GM23338 (cell line): ENCODE measurements at regions not wholly inside any gene's neighbourhood (a gene's known extent, or its start where the extent isn't known, plus 50 kb on each side); places are given as distances from the start of the nearest gene placed in this dataset.
A peak's percentile ranks its signal among the peaks of the same experiment; 100 is the strongest.

ENCODE experiments used
- ATAC-seq: fragments of 200-7000 bp; cut with Tn5 transposase; 3 replicates; pipeline ENCODE4 v1.9.1; 2020
- DNase-seq: peaks from one replicate; pipeline ENCODE4 v3.0.0-alpha.2; 2015; ENCODE audit warnings: low spot score
- H2AFZ ChIP-seq: fragments of 200-600 bp; sonication (generic); 2 replicates; pipeline ENCODE4 v1.8.0; 2016; ENCODE audit warnings: antibody characterized with exemption, mild to moderate bottlenecking, moderate library complexity
- H3F3A ChIP-seq: fragments of 200-600 bp; sonication (generic); replicated peaks from 2 replicates; pipeline ENCODE4 v1.8.0; 2017; ENCODE audit warnings: antibody characterized with exemption, mixed run types, low read depth
- H3K27ac ChIP-seq: fragments of 200-600 bp; sonication (generic); 2 replicates; pipeline ENCODE4 v1.6.1; 2016; ENCODE audit warnings: low read depth
- H3K27me3 ChIP-seq: fragments of 200-600 bp; sonication (generic); 2 replicates; pipeline ENCODE4 v1.8.0; 2016; ENCODE audit warnings: mild to moderate bottlenecking, mixed run types, moderate library complexity; ENCODE audit not compliant: insufficient read depth
- H3K36me3 ChIP-seq: fragments of 200-600 bp; sonication (generic); 2 replicates; pipeline ENCODE4 v1.8.0; 2016; ENCODE audit warnings: mild to moderate bottlenecking; ENCODE audit not compliant: insufficient read depth
- H3K4me1 ChIP-seq: fragments of 200-600 bp; sonication (generic); 2 replicates; pipeline ENCODE4 v1.8.0; 2016; ENCODE audit warnings: mild to moderate bottlenecking, moderate library complexity; ENCODE audit not compliant: insufficient read depth
- H3K4me2 ChIP-seq: fragments of 200-600 bp; sonication (generic); 2 replicates; pipeline ENCODE4 v1.7.1; 2017; ENCODE audit warnings: mixed run types
- H3K4me3 ChIP-seq: fragments of 200-600 bp; sonication (generic); 2 replicates; pipeline ENCODE4 v1.6.1; 2016; ENCODE audit warnings: mixed run types
- H3K79me2 ChIP-seq: fragments of 200-600 bp; sonication (generic); replicated peaks from 2 replicates; pipeline ENCODE4 v1.8.0; 2017; ENCODE audit warnings: mild to moderate bottlenecking; ENCODE audit not compliant: insufficient read depth
- H3K9me2 ChIP-seq: fragments of 200-600 bp; sonication (generic); 2 replicates; pipeline ENCODE4 v1.8.0; 2017; ENCODE audit not compliant: insufficient read depth
- H4K20me1 ChIP-seq: fragments of 200-600 bp; sonication (generic); replicated peaks from 2 replicates; pipeline ENCODE4 v1.8.0; 2017; ENCODE audit warnings: mild to moderate bottlenecking; ENCODE audit not compliant: insufficient read depth
- H3K27ac Mint-ChIP-seq: 2 replicates; pipeline ENCODE4 v1.8.0; 2020; ENCODE audit warnings: inconsistent platforms, mild to moderate bottlenecking, moderate library complexity, mixed read lengths
- H3K27me3 Mint-ChIP-seq: 3 replicates; pipeline ENCODE4 v1.8.0; 2022; ENCODE audit warnings: low read depth, mild to moderate bottlenecking, moderate library complexity, mixed read lengths, inconsistent platforms; ENCODE audit not compliant: insufficient read depth, poor library complexity
- H3K36me3 Mint-ChIP-seq: 3 replicates; pipeline ENCODE4 v1.8.0; 2021; ENCODE audit warnings: low read depth, mild to moderate bottlenecking, inconsistent platforms, moderate library complexity, mixed read lengths
- H3K4me1 Mint-ChIP-seq: 3 replicates; pipeline ENCODE4 v1.8.0; 2020; ENCODE audit warnings: mild to moderate bottlenecking, inconsistent platforms, mixed read lengths
- H3K4me3 Mint-ChIP-seq: 3 replicates; pipeline ENCODE4 v1.8.0; 2021; ENCODE audit warnings: moderate library complexity, mild to moderate bottlenecking, inconsistent platforms, mixed read lengths
- H3K9me3 Mint-ChIP-seq: 3 replicates; pipeline ENCODE4 v1.8.0; 2020; ENCODE audit warnings: moderate library complexity, mild to moderate bottlenecking, inconsistent platforms, mixed read lengths
- CREB1 ChIP-seq: fragments of 250-450 bp; sonication (Bioruptor Pico); IDR thresholded peaks from 2 replicates; pipeline ENCODE4 v1.5.0; 2020; ENCODE audit warnings: low read depth, mild to moderate bottlenecking, moderate library complexity
- EZH2 ChIP-seq: fragments of 200-600 bp; sonication (generic); IDR thresholded peaks from one replicate; pipeline ENCODE4 v1.8.0; 2017; ENCODE audit warnings: antibody characterized with exemption, mild to moderate bottlenecking, low read depth; ENCODE audit not compliant: unreplicated experiment
- NANOG ChIP-seq: IDR thresholded peaks from 2 replicates; pipeline ENCODE4 v1.6.1; 2016; ENCODE audit warnings: antibody characterized with exemption, borderline replicate concordance
- POLR2AphosphoS5 ChIP-seq: IDR thresholded peaks from 2 replicates; pipeline ENCODE4 v1.6.1; 2016; ENCODE audit warnings: antibody characterized with exemption, low read depth
- REST ChIP-seq: IDR thresholded peaks from one replicate; pipeline ENCODE4 v1.6.1; 2018; ENCODE audit warnings: antibody characterized with exemption; ENCODE audit not compliant: unreplicated experiment
- TF ChIP-seq, protein P1 (sequence below): fragments of 250-450 bp; sonication (Bioruptor Pico); IDR thresholded peaks from 2 replicates; pipeline ENCODE4 v1.5.0; 2020; ENCODE audit warnings: mild to moderate bottlenecking, moderate library complexity

DNA sequence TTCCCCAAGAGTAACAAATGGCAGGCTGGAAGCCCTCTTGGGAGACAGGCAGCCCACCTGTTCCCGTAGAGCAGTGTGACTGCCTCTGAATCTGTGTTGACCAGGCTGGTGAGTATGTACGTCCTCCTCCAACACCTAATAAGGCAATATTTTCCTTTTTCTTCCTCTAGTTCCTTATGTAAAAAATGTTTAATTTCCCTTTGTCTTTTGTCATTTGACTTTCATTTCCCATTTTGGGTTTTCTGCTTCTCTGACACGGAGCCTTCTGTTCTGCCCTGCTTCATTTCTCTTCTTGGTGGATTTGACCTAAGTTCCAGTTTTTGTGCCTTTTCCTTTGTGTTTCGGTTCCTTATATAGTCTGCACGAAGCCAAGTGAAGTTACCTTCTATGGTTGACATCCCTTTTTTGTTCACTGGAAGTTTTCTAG, 65.8 kb upstream of the ATF3 start:
- no peak overlapping the region for H3K4me3 Mint-ChIP-seq
- Histone ChIP-seq H4K20me1 (no peaks in the 10 kb centered on the region), H2AFZ (0 out of 2 replicates have a peak overlapping the region, but pooled peaks have one; percentile 16), H3K9me2 (no peaks in the 10 kb centered on the region), H3K27me3 (no peaks in the 10 kb centered on the region), H3K27ac (no peak overlapping the region), H3K4me2 (no peak overlapping the region), H3K79me2 (no peaks in the 10 kb centered on the region), H3K36me3 (no peaks in the 10 kb centered on the region), H3K4me1 (peaks cover 22% of the 10 kb centered on the region), H3K4me3 (no peak overlapping the region), H3F3A (no peaks in the 10 kb centered on the region)
- H3K9me3 Mint-ChIP-seq, result peaks cover 3% of the 10 kb centered on the region; the same call in 1 of the 3 replicates
- peaks cover 15% of the 10 kb centered on the region for H3K4me1 Mint-ChIP-seq
- ATAC-seq, result no peak
- no peaks in the 10 kb centered on the region for H3K36me3 Mint-ChIP-seq
- H3K27ac Mint-ChIP-seq, result no peak overlapping the region
- H3K27me3 Mint-ChIP-seq, result no peaks in the 10 kb centered on the region
- DNase-seq, result no peak
- TF ChIP-seq POLR2AphosphoS5 (no peak), CREB1 (no peak), EZH2 (no peak)

GRCh38 chr1:212544110-212544509, 64.5 kb upstream of the ATF3 start:
- Mint-ChIP-seq H3K9me3 (no peaks in the 10 kb centered on the region), H3K4me1 (peaks cover 15% of the 10 kb centered on the region), H3K27me3 (no peaks in the 10 kb centered on the region), H3K4me3 (no peak overlapping the region), H3K36me3 (no peaks in the 10 kb centered on the region), H3K27ac (no peak overlapping the region)
- TF ChIP-seq POLR2AphosphoS5 (no peak), CREB1 (no peak), REST (no peak), NANOG (no peak)
- TF ChIP-seq, protein P1, sequence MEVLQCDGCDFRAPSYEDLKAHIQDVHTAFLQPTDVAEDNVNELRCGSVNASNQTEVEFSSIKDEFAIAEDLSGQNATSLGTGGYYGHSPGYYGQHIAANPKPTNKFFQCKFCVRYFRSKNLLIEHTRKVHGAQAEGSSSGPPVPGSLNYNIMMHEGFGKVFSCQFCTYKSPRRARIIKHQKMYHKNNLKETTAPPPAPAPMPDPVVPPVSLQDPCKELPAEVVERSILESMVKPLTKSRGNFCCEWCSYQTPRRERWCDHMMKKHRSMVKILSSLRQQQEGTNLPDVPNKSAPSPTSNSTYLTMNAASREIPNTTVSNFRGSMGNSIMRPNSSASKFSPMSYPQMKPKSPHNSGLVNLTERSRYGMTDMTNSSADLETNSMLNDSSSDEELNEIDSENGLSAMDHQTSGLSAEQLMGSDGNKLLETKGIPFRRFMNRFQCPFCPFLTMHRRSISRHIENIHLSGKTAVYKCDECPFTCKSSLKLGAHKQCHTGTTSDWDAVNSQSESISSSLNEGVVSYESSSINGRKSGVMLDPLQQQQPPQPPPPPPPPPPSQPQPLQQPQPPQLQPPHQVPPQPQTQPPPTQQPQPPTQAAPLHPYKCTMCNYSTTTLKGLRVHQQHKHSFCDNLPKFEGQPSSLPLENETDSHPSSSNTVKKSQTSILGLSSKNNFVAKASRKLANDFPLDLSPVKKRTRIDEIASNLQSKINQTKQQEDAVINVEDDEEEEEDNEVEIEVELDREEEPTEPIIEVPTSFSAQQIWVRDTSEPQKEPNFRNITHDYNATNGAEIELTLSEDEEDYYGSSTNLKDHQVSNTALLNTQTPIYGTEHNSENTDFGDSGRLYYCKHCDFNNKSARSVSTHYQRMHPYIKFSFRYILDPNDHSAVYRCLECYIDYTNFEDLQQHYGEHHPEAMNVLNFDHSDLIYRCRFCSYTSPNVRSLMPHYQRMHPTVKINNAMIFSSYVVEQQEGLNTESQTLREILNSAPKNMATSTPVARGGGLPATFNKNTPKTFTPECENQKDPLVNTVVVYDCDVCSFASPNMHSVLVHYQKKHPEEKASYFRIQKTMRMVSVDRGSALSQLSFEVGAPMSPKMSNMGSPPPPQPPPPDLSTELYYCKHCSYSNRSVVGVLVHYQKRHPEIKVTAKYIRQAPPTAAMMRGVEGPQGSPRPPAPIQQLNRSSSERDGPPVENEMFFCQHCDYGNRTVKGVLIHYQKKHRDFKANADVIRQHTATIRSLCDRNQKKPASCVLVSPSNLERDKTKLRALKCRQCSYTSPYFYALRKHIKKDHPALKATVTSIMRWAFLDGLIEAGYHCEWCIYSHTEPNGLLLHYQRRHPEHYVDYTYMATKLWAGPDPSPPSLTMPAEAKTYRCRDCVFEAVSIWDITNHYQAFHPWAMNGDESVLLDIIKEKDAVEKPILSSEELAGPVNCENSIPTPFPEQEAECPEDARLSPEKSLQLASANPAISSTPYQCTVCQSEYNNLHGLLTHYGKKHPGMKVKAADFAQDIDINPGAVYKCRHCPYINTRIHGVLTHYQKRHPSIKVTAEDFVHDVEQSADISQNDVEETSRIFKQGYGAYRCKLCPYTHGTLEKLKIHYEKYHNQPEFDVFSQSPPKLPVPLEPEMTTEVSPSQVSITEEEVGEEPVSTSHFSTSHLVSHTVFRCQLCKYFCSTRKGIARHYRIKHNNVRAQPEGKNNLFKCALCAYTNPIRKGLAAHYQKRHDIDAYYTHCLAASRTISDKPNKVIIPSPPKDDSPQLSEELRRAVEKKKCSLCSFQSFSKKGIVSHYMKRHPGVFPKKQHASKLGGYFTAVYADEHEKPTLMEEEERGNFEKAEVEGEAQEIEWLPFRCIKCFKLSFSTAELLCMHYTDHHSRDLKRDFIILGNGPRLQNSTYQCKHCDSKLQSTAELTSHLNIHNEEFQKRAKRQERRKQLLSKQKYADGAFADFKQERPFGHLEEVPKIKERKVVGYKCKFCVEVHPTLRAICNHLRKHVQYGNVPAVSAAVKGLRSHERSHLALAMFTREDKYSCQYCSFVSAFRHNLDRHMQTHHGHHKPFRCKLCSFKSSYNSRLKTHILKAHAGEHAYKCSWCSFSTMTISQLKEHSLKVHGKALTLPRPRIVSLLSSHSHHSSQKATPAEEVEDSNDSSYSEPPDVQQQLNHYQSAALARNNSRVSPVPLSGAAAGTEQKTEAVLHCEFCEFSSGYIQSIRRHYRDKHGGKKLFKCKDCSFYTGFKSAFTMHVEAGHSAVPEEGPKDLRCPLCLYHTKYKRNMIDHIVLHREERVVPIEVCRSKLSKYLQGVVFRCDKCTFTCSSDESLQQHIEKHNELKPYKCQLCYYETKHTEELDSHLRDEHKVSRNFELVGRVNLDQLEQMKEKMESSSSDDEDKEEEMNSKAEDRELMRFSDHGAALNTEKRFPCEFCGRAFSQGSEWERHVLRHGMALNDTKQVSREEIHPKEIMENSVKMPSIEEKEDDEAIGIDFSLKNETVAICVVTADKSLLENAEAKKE, result no peak
- Histone ChIP-seq H3K27me3 (no peaks in the 10 kb centered on the region), H2AFZ (no peak overlapping the region), H3K27ac (no peak overlapping the region), H3F3A (no peaks in the 10 kb centered on the region), H3K4me2 (no peak overlapping the region), H3K36me3 (no peaks in the 10 kb centered on the region), H3K79me2 (no peaks in the 10 kb centered on the region), H4K20me1 (no peaks in the 10 kb centered on the region), H3K9me2 (no peaks in the 10 kb centered on the region), H3K4me3 (no peak overlapping the region), H3K4me1 (peaks cover 22% of the 10 kb centered on the region)
- ATAC-seq (no peak), DNase-seq (no peak)
